Gastroesophageal sphincter (tissue), 3 donors: ENCODE measurements at regions not wholly inside any gene's neighbourhood (a gene's known extent, or its start where the extent isn't known, plus 50 kb on each side); places are given as distances from the start of the nearest gene placed in this dataset.

Experiments used
- EP300 ChIP-seq: sonication (generic); formaldehyde crosslinking; IDR thresholded peaks from one replicate; pipeline ENCODE4 v1.6.1; 2017; ENCODE audit warnings: antibody characterized with exemption, mild to moderate bottlenecking
- POLR2A ChIP-seq, 2 donors: fragments of 450-650 bp; IDR thresholded peaks; one replicate each; pipeline ENCODE4 v1.6.1; 2017; ENCODE audit warnings: antibody characterized with exemption in 2 of 2, mild to moderate bottlenecking in 2 of 2, moderate library complexity in 1 of 2
- POLR2AphosphoS5 ChIP-seq: sonication (generic); formaldehyde crosslinking; IDR thresholded peaks from one replicate; pipeline ENCODE4 v1.6.1; 2017; ENCODE audit warnings: antibody characterized with exemption
- TF ChIP-seq, protein P1 (sequence below), 4 experiments: fragments of 200-600 bp in 2 of 4; fragments of 450-650 bp in 2 of 4; sonication (generic) in 1 of 4; IDR thresholded peaks; one replicate each; pipeline ENCODE4 v1.5.1; 2017 to 2019; ENCODE audit warnings: antibody characterized with exemption in 4 of 4, mild to moderate bottlenecking in 2 of 4, moderate library complexity in 2 of 4

DNA sequence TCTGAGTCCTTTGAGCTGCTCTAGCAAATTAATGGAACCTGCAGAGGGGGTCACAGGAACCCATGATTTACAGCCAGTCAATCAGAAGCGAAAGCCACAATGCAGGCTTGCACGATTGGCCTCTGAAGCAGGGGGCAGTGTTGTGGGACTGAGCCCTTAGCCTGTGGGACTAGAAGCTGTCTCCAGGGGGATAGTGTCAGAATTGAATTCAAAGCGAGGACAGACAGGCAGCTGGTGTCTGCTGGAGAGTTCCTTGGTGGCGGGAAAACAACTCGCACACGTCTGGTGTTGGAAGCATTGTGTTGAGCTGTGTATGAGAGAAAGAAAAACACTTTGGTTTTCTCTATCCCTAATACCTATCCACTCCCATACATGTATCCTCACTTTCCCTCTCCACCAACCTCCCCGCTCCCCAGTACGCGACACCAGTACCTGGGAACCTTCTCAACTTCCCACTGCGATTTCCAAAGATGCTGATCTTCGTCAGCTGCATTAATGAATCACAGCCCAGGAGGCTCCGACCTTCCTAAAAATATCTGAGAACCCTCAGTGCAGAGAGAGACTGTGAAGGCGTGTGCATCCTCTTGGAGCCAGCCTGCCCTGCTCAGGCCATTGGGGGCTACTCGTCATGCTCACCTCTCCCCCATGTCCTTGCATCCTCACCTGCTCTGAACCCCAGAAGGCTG lies 88.2 kb downstream of the HS1BP3 start:
- TF ChIP-seq POLR2A (IDR thresholded peaks at IDR 0.05) (no peak), EP300 (no peak), POLR2AphosphoS5 (no peak)
- TF ChIP-seq, protein P1, sequence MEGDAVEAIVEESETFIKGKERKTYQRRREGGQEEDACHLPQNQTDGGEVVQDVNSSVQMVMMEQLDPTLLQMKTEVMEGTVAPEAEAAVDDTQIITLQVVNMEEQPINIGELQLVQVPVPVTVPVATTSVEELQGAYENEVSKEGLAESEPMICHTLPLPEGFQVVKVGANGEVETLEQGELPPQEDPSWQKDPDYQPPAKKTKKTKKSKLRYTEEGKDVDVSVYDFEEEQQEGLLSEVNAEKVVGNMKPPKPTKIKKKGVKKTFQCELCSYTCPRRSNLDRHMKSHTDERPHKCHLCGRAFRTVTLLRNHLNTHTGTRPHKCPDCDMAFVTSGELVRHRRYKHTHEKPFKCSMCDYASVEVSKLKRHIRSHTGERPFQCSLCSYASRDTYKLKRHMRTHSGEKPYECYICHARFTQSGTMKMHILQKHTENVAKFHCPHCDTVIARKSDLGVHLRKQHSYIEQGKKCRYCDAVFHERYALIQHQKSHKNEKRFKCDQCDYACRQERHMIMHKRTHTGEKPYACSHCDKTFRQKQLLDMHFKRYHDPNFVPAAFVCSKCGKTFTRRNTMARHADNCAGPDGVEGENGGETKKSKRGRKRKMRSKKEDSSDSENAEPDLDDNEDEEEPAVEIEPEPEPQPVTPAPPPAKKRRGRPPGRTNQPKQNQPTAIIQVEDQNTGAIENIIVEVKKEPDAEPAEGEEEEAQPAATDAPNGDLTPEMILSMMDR (IDR thresholded peaks at IDR 0.05): peak in 1 of 4 experiments; percentile 13
